Upper lobe of right lung (tissue), 1 donor: ENCODE measurements at regions not wholly inside any gene's neighbourhood (a gene's known extent, or its start where the extent isn't known, plus 50 kb on each side); places are given as distances from the start of the nearest gene placed in this dataset.

Experiments
- ATAC-seq: fragments of 200-7000 bp; cut with Tn5 transposase; one replicate; pipeline ENCODE4 v1.9.1; 2020; ENCODE audit warnings: mild to moderate bottlenecking, moderate library complexity
- DNase-seq: peaks from one replicate; pipeline ENCODE4 v3.0.0-alpha.2; 2020
- H3K27ac ChIP-seq: fragments of 200-600 bp; one replicate; pipeline ENCODE4 v1.8.0; 2022
- H3K27me3 ChIP-seq: fragments of 200-600 bp; one replicate; pipeline ENCODE4 v1.8.0; 2022; ENCODE audit warnings: mild to moderate bottlenecking
- H3K36me3 ChIP-seq: fragments of 200-600 bp; one replicate; pipeline ENCODE4 v1.8.0; 2022
- H3K4me1 ChIP-seq: fragments of 200-600 bp; one replicate; pipeline ENCODE4 v1.8.0; 2022
- H3K4me3 ChIP-seq: fragments of 200-600 bp; one replicate; pipeline ENCODE4 v1.8.0; 2022; ENCODE audit warnings: mild to moderate bottlenecking
- H3K9me3 ChIP-seq: fragments of 200-600 bp; one replicate; pipeline ENCODE4 v1.8.0; 2022
- CTCF ChIP-seq: fragments of 200-600 bp; IDR thresholded peaks from one replicate; pipeline ENCODE4 v1.8.0; 2022; ENCODE audit warnings: antibody characterized with exemption
- intact Hi-C: fragments of 100-400 bp; cut with DNase I; formaldehyde crosslinking; loops from one replicate; pipeline ENCODE4 v1.11.0; 2022
- donor health status: DM: no; HTN: yes; CAD: no; lungs with severe emphysema.

DNA sequence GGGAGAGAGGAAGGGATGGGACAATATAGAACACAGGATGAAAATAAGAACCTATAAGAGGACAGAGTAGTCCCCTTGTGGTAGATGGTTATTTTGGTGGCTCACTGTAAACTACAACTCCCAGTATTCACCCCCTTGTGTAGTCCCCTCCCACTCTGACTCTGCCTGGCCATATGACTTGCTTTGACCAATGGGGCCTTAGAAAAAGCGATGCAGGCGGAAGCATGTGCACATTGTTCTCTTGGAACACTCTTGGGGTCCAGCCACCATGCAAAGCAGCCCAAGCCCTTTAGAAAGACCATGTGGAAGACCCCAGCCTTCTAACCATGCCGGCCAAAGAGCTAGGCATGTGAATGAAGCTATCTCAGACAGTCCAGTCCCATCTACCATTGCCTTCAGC is 415.0 kb downstream of the BCOR start:
- no peak for ATAC-seq
- Histone ChIP-seq H3K27ac (no peak overlapping the region), H3K36me3 (no peaks in the 10 kb centered on the region), H3K27me3 (no peaks in the 10 kb centered on the region), H3K9me3 (no peaks in the 10 kb centered on the region), H3K4me1 (no peaks in the 10 kb centered on the region), H3K4me3 (no peak overlapping the region)
- intact Hi-C loops, result no loop called here
- TF ChIP-seq CTCF, result no peak
- no peak for DNase-seq

DNA sequence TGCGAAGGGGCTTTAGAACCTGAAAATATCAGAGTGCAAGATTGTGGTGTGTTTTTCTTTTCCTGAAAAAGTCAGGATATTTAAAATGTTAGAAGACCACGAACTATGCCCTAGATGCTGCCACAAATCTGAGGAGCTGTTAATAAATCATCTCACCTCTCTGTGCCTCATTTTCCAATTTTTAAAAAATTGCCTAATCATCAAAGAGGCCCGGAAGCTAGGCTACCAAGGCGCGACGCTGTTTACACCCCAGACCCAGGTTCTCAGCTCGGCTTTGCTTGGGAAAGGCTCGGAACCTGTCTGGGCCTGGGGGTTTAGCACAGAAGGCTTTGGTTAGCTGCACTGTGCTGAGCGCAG is 409.6 kb downstream of the BCOR start:
- no peak for TF ChIP-seq CTCF
- intact Hi-C loops, result no loop called here
- no peak for ATAC-seq
- DNase-seq, result no peak
- Histone ChIP-seq H3K4me3 (peak overlapping the region; percentile 42), H3K9me3 (no peaks in the 10 kb centered on the region), H3K27me3 (no peaks in the 10 kb centered on the region), H3K27ac (no peak overlapping the region), H3K36me3 (no peaks in the 10 kb centered on the region), H3K4me1 (peaks cover 7% of the 10 kb centered on the region)

GRCh38 chrX:39688576-39689375 is 409.0 kb downstream of the BCOR start:
- no peaks in the 10 kb centered on the region for H3K36me3 ChIP-seq
- intact Hi-C loops, result no loop called here
- H3K9me3 ChIP-seq, result no peaks in the 10 kb centered on the region
- no peak for TF ChIP-seq CTCF
- H3K4me3 ChIP-seq, result peak overlapping the region; percentile 42
- DNase-seq (peak; percentile 81), ATAC-seq (peak; percentile 97)
- H3K27me3 ChIP-seq, result no peaks in the 10 kb centered on the region
- peaks cover 7% of the 10 kb centered on the region for H3K4me1 ChIP-seq
- H3K27ac ChIP-seq, result no peak overlapping the region

DNA sequence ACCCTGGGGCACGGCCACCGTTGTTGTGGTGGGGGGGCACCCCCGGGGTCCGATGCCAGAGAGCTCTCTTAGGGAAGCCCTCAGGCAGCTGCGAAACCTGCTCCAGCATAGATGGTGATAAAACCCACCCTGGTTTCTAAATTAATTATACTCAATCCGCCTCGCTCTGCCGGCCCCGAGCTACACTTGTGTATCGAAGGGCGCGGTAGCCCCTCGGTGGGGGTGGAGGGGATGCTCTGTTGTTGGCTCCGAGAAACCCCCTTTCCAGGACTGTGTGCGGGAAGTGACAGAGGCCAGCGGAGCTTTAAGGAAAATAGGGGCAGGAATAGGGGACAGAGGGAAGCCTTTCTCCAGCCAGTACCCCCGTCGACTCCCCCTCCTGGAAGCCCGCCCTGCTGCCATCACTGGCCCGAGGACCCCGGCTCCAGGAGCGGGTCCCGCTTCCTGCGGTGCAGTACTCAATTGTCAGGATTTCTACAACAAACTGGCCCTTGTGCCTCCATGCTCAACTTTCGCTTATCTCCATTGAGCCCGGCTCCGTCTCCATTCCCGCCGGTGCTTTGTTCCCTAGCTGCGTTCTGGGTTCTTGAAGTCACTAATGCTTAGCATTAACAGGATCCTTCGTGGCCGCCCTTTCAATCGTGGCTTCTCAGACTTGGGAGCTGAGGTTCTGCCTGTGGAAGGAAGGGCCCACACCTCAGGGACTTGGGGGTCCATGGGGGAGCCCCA is 408.2 kb downstream of the BCOR start:
- H3K27ac ChIP-seq, result no peak overlapping the region
- H3K9me3 ChIP-seq, result no peaks in the 10 kb centered on the region
- H3K36me3 ChIP-seq, result no peaks in the 10 kb centered on the region
- intact Hi-C loops, result no loop called here
- DNase-seq, result no peak
- no peak for TF ChIP-seq CTCF
- ATAC-seq, result no peak
- H3K27me3 ChIP-seq, result no peaks in the 10 kb centered on the region
- peaks cover 7% of the 10 kb centered on the region for H3K4me1 ChIP-seq
- H3K4me3 ChIP-seq, result peak overlapping the region; percentile 42

- no peak overlapping the region for H3K27ac ChIP-seq
- intact Hi-C loops, result no loop called here
- no peak for TF ChIP-seq CTCF
- ATAC-seq (no peak), DNase-seq (no peak)
- no peak overlapping the region for H3K4me3 ChIP-seq
- H3K9me3 ChIP-seq, result no peaks in the 10 kb centered on the region
- H3K36me3 ChIP-seq, result no peaks in the 10 kb centered on the region
- peaks cover 7% of the 10 kb centered on the region for H3K4me1 ChIP-seq
- H3K27me3 ChIP-seq, result no peaks in the 10 kb centered on the region
These were observed 407.0 kb downstream of the BCOR start for GRCh38 chrX:39690541-39691415.
